Esophagus squamous epithelium (tissue), 5 donors: ENCODE measurements at regions not wholly inside any gene's neighbourhood (a gene's known extent, or its start where the extent isn't known, plus 50 kb on each side); places are given as distances from the start of the nearest gene placed in this dataset.

ENCODE experiments used
- DNase-seq: peaks from one replicate; lab custom pipeline; 2025; lab: John Stamatoyannopoulos, UW
- H3K27ac ChIP-seq, 4 donors: fragments of 200-600 bp; sonication (generic); one replicate each; pipeline ENCODE4 v1.5.1; 2016 to 2019; ENCODE audit warnings: mild to moderate bottlenecking in 1 of 4
- H3K27me3 ChIP-seq, 4 donors: fragments of 200-600 bp; sonication (generic); 1 replicate in 3 of 4; 2 replicates in 1 of 4; pipeline versions ENCODE4 v1.5.1 to v1.6.0; 2017 to 2021; ENCODE audit warnings: antibody characterized with exemption in 1 of 4
- H3K36me3 ChIP-seq, 3 donors: fragments of 200-600 bp; sonication (generic); one replicate each; pipeline ENCODE4 v1.5.1; 2016 to 2019
- H3K4me1 ChIP-seq, 3 donors: fragments of 200-600 bp; sonication (generic); one replicate each; pipeline ENCODE4 v1.5.1; 2017 to 2019
- H3K4me3 ChIP-seq, 4 donors: fragments of 200-600 bp; sonication (generic); 1 replicate in 3 of 4; 2 replicates in 1 of 4; pipeline ENCODE4 v1.5.1; 2016 to 2019; ENCODE audit warnings: mild to moderate bottlenecking in 2 of 4, moderate library complexity in 1 of 4
- H3K9me3 ChIP-seq, 3 donors: fragments of 200-600 bp; sonication (generic); one replicate each; pipeline ENCODE4 v1.5.1; 2016 to 2019
- CTCF ChIP-seq, 6 experiments: fragments of 450-650 bp in 4 of 6; fragments of 200-600 bp in 2 of 6; sonication (generic) in 2 of 6; IDR thresholded peaks; one replicate each; pipeline ENCODE4 v1.5.1; 2016 to 2019; ENCODE audit warnings: antibody characterized with exemption in 6 of 6, mild to moderate bottlenecking in 4 of 6, moderate library complexity in 4 of 6
- POLR2A ChIP-seq, 4 donors: fragments of 450-650 bp; IDR thresholded peaks; one replicate each; pipeline ENCODE4 v1.6.1; 2017; ENCODE audit warnings: antibody characterized with exemption in 4 of 4, mild to moderate bottlenecking in 4 of 4, moderate library complexity in 3 of 4
- WGBS, 2 donors: methylation state at CpG; one replicate each; pipeline ENCODE4 v1.1.5; 2018; 5-methylcytosine and 5-hydroxymethylcytosine counted together
- intact Hi-C: fragments of 100-400 bp; cut with DNase I; formaldehyde crosslinking; loops from one replicate; pipeline ENCODE4 v1.15.0; 2022
- donor health status: DM: yes; HTN: yes; CAD: no.

- TF ChIP-seq POLR2A (IDR thresholded peaks at IDR 0.05): no peak
- TF ChIP-seq CTCF (IDR thresholded peaks at IDR 0.05): no peak
- no peak for DNase-seq
- H3K4me1 ChIP-seq: no peaks in the 10 kb centered on the region
- no peak overlapping the region for H3K27ac ChIP-seq
- no peaks in the 10 kb centered on the region for H3K27me3 ChIP-seq
- no peak overlapping the region for H3K4me3 ChIP-seq
- intact Hi-C loops: no loop called here
- no peaks in the 10 kb centered on the region for H3K9me3 ChIP-seq
- no peaks in the 10 kb centered on the region for H3K36me3 ChIP-seq
These were observed 406.5 kb downstream of the LRFN5 start for GRCh38 chr14:42013153-42013552.

GRCh38 chr14:42011221-42011620 lies 404.5 kb downstream of the LRFN5 start:
- no peak overlapping the region for H3K27ac ChIP-seq
- intact Hi-C loops: no loop called here
- 8 to 17% methylated on average over 1 of the region's 1 CpG for WGBS, 2 donors

GRCh38 chr14:42004321-42004720 lies 397.6 kb downstream of the LRFN5 start:
- Histone ChIP-seq H3K36me3 (no peaks in the 10 kb centered on the region), H3K27ac (no peak overlapping the region), H3K9me3 (no peaks in the 10 kb centered on the region), H3K27me3 (no peaks in the 10 kb centered on the region), H3K4me3 (no peak overlapping the region), H3K4me1 (no peaks in the 10 kb centered on the region)
- whole genome bisulfite sequencing, 2 donors: 29 to 39% methylated on average over 1 of the region's 1 CpG
- TF ChIP-seq CTCF (IDR thresholded peaks at IDR 0.05): no peak
- TF ChIP-seq POLR2A (IDR thresholded peaks at IDR 0.05): no peak
- intact Hi-C loops: no loop called here
- no peak for DNase-seq

More at GRCh38 chr14:42011221-42011620, 404.5 kb downstream of the LRFN5 start:
- Histone ChIP-seq H3K9me3 (no peaks in the 10 kb centered on the region), H3K4me3 (no peak overlapping the region), H3K36me3 (no peaks in the 10 kb centered on the region), H3K27me3 (no peaks in the 10 kb centered on the region), H3K4me1 (no peaks in the 10 kb centered on the region)
- TF ChIP-seq CTCF (IDR thresholded peaks at IDR 0.05) (no peak), POLR2A (IDR thresholded peaks at IDR 0.05) (no peak)
- DNase-seq: no peak

GRCh38 chr14:42002141-42002540 lies 395.5 kb downstream of the LRFN5 start:
- DNase-seq: no peak
- H3K27me3 ChIP-seq: no peaks in the 10 kb centered on the region
- TF ChIP-seq POLR2A (IDR thresholded peaks at IDR 0.05): no peak
- intact Hi-C loops: no loop called here
- H3K4me1 ChIP-seq: no peaks in the 10 kb centered on the region
- H3K27ac ChIP-seq: no peak overlapping the region
- 60 to 63% methylated on average over 2 of the region's 2 CpGs for WGBS, 2 donors
- no peaks in the 10 kb centered on the region for H3K9me3 ChIP-seq
- H3K36me3 ChIP-seq: no peaks in the 10 kb centered on the region
- H3K4me3 ChIP-seq: no peak overlapping the region

- no peak overlapping the region for H3K27ac ChIP-seq
- intact Hi-C loops: no loop called here
- H3K27me3 ChIP-seq: no peaks in the 10 kb centered on the region
- H3K4me3 ChIP-seq: no peak overlapping the region
- TF ChIP-seq POLR2A (IDR thresholded peaks at IDR 0.05) (no peak), CTCF (IDR thresholded peaks at IDR 0.05) (no peak)
- no peak for DNase-seq
- no peaks in the 10 kb centered on the region for H3K9me3 ChIP-seq
- 71% methylated on average over 3 of the region's 3 CpGs for WGBS, 2 donors
- no peaks in the 10 kb centered on the region for H3K36me3 ChIP-seq
- no peaks in the 10 kb centered on the region for H3K4me1 ChIP-seq
These were observed 394.8 kb downstream of the LRFN5 start for GRCh38 chr14:42001431-42001830.

GRCh38 chr14:42000450-42000849 lies 393.8 kb downstream of the LRFN5 start:
- no peaks in the 10 kb centered on the region for H3K9me3 ChIP-seq
- intact Hi-C loops: no loop called here
- no peaks in the 10 kb centered on the region for H3K4me1 ChIP-seq
- no peaks in the 10 kb centered on the region for H3K27me3 ChIP-seq
- no peak for TF ChIP-seq CTCF (IDR thresholded peaks at IDR 0.05)
- TF ChIP-seq POLR2A (IDR thresholded peaks at IDR 0.05): no peak
- DNase-seq: no peak
- 68 to 90% methylated on average over 1 of the region's 1 CpG for WGBS, 2 donors
- no peak overlapping the region for H3K4me3 ChIP-seq
- no peaks in the 10 kb centered on the region for H3K36me3 ChIP-seq
- H3K27ac ChIP-seq: no peak overlapping the region
